Subcutaneous abdominal adipose tissue (tissue), 5 donors: ENCODE measurements at regions not wholly inside any gene's neighbourhood (a gene's known extent, or its start where the extent isn't known, plus 50 kb on each side); places are given as distances from the start of the nearest gene placed in this dataset.

ENCODE experiments used
- H3K27ac ChIP-seq: one replicate; pipeline ENCODE4 v1.7.0; 2013; ENCODE audit warnings: low read depth, mild to moderate bottlenecking, inconsistent platforms, low read length, moderate library complexity
- H3K27me3 ChIP-seq, 5 donors: one replicate each; pipeline ENCODE4 v1.7.0; 2013; ENCODE audit warnings: low read length in 5 of 5, inconsistent platforms in 1 of 5; ENCODE audit not compliant: control insufficient read depth in 5 of 5, insufficient read depth in 4 of 5
- H3K36me3 ChIP-seq, 5 donors: one replicate each; pipeline ENCODE4 v1.7.0; 2013; ENCODE audit warnings: low read length in 5 of 5; ENCODE audit not compliant: control insufficient read depth in 5 of 5, insufficient read depth in 5 of 5
- H3K4me1 ChIP-seq, 5 donors: one replicate each; pipeline ENCODE4 v1.7.0; 2013; ENCODE audit warnings: low read length in 5 of 5, mild to moderate bottlenecking in 3 of 5, moderate library complexity in 1 of 5; ENCODE audit not compliant: control insufficient read depth in 5 of 5, insufficient read depth in 5 of 5
- H3K4me3 ChIP-seq, 5 donors: one replicate each; pipeline ENCODE4 v1.7.0; 2013; ENCODE audit warnings: low read length in 5 of 5, low read depth in 1 of 5
- H3K9ac ChIP-seq, 5 donors: one replicate each; pipeline ENCODE4 v1.7.0; 2013; ENCODE audit warnings: low read length in 5 of 5, mild to moderate bottlenecking in 4 of 5, moderate library complexity in 3 of 5
- H3K9me3 ChIP-seq, 5 donors: one replicate each; pipeline ENCODE4 v1.7.0; 2013; ENCODE audit warnings: low read length in 5 of 5; ENCODE audit not compliant: control insufficient read depth in 5 of 5
- donor health status: healthy.
- donor health status: healthy.
- donor health status: healthy.
- donor health status: healthy.
- donor health status: healthy.

- peaks cover 0 to 20% (median 9%) of the 10 kb centered on the region in 5 donors for H3K4me1 ChIP-seq
- H3K9me3 ChIP-seq, result peaks cover 0 to 5% (median 2%) of the 10 kb centered on the region in 5 donors
- no peak overlapping the region for H3K4me3 ChIP-seq
- H3K27ac ChIP-seq, result peak overlapping the region; percentile 34
- H3K27me3 ChIP-seq, result no peaks in the 10 kb centered on the region
- H3K9ac ChIP-seq, result no peak overlapping the region
- no peaks in the 10 kb centered on the region for H3K36me3 ChIP-seq
Measured at GRCh38 chr4:107115185-107115847, 79.2 kb upstream of the DKK2 start.

DNA sequence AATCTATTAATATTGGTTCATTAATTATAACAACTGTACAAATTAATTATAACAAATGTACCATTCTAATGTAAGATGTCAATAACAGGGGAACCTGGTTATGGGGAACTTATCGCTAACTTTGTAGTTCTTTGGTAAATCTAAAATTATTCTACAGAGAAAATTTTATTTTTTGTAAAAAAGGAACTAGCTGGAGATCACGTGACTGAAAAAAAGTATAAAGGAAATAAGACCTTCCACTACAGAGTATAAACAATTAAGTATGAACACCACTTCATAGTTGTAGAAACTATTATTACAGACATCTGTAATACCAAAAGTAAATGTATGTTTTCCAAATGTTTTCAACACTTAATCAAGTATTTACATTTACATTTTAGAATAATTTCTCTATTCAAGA lies 77.9 kb upstream of the DKK2 start:
- Histone ChIP-seq H3K27me3 (no peaks in the 10 kb centered on the region), H3K4me3 (no peak overlapping the region), H3K9ac (no peak overlapping the region), H3K36me3 (no peaks in the 10 kb centered on the region), H3K9me3 (peaks cover 0 to 5% (median 2%) of the 10 kb centered on the region in 5 donors), H3K4me1 (peaks cover 0 to 12% (median 7%) of the 10 kb centered on the region in 5 donors), H3K27ac (no peak overlapping the region)

- Histone ChIP-seq H3K27me3 (no peaks in the 10 kb centered on the region), H3K27ac (no peak overlapping the region), H3K9me3 (no peaks in the 10 kb centered on the region), H3K9ac (no peak overlapping the region), H3K4me1 (peaks cover 0 to 11% (median 9%) of the 10 kb centered on the region in 5 donors), H3K36me3 (no peaks in the 10 kb centered on the region), H3K4me3 (no peak overlapping the region)
Measured at GRCh38 chr4:107098401-107098800, 62.3 kb upstream of the DKK2 start.

GRCh38 chr4:107094976-107095375 lies 58.9 kb upstream of the DKK2 start:
- no peaks in the 10 kb centered on the region for H3K36me3 ChIP-seq
- peaks cover 0 to 11% (median 9%) of the 10 kb centered on the region in 5 donors for H3K4me1 ChIP-seq
- no peak overlapping the region for H3K27ac ChIP-seq
- H3K9ac ChIP-seq, result no peak overlapping the region
- H3K27me3 ChIP-seq, result no peaks in the 10 kb centered on the region
- H3K9me3 ChIP-seq, result no peaks in the 10 kb centered on the region
- no peak overlapping the region for H3K4me3 ChIP-seq

DNA sequence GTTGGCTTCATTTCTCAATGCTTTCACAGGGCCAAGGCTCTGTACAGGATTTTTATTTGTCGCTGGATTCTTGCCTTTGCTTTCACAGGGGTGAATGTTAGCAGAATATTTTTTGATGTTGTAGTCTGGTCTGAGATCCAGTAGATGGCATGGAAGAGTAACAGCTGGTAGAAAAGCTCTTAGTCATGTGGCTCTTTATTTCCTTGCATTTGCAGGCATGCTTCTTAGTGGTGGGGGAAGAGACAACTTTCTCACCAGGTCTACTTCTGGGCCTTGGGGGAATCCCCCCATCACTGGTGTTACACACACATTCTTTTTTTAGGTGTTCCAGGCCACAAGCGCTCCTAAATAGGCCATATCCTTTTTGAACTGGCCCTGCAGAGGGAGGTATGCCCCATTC lies 58.2 kb upstream of the DKK2 start:
- no peak overlapping the region for H3K9ac ChIP-seq
- no peaks in the 10 kb centered on the region for H3K27me3 ChIP-seq
- no peak overlapping the region for H3K4me3 ChIP-seq
- peaks cover 0 to 11% (median 9%) of the 10 kb centered on the region in 5 donors for H3K4me1 ChIP-seq
- H3K9me3 ChIP-seq, result no peaks in the 10 kb centered on the region
- no peak overlapping the region for H3K27ac ChIP-seq
- H3K36me3 ChIP-seq, result no peaks in the 10 kb centered on the region
